T-helper 17 cell (primary cell): ENCODE measurements at regions not wholly inside any gene's neighbourhood (a gene's known extent, or its start where the extent isn't known, plus 50 kb on each side); places are given as distances from the start of the nearest gene placed in this dataset.

Experiments used
- ATAC-seq: fragments of 150-1000 bp; cut with Tn5 transposase; 2 replicates; pipeline ENCODE4 v1.10.0; 2021; ENCODE audit warnings: mild to moderate bottlenecking, moderate library complexity
- DNase-seq, 3 donors: peaks; one replicate each; pipeline versions ENCODE4 v3.0.0 to v3.0.0-alpha.2; 2020 to 2021
- H3K9me3 ChIP-seq: one replicate; pipeline ENCODE4 v1.7.0; 2013; ENCODE audit warnings: low read length, mild to moderate bottlenecking; ENCODE audit not compliant: control insufficient read depth, poor library complexity, severe bottlenecking
- H3K27ac Mint-ChIP-seq: one replicate; pipeline ENCODE4 v1.8.0; 2022; ENCODE audit warnings: mild to moderate bottlenecking, moderate library complexity, mixed read lengths
- H3K27me3 Mint-ChIP-seq: one replicate; pipeline ENCODE4 v1.8.0; 2022; ENCODE audit warnings: mixed read lengths
- H3K36me3 Mint-ChIP-seq: one replicate; pipeline ENCODE4 v1.8.0; 2022; ENCODE audit warnings: low read depth, mixed read lengths
- H3K4me1 Mint-ChIP-seq: one replicate; pipeline ENCODE4 v1.8.0; 2022; ENCODE audit warnings: mild to moderate bottlenecking, mixed read lengths
- H3K4me3 Mint-ChIP-seq: one replicate; pipeline ENCODE4 v1.8.0; 2022; ENCODE audit warnings: mild to moderate bottlenecking, moderate library complexity, mixed read lengths

GRCh38 chr13:32940601-32941000 lies 75.6 kb upstream of the KL start:
- Mint-ChIP-seq H3K36me3 (no peaks in the 10 kb centered on the region), H3K4me1 (no peaks in the 10 kb centered on the region), H3K27ac (no peak overlapping the region), H3K4me3 (no peak overlapping the region), H3K27me3 (peaks cover 26% of the 10 kb centered on the region)
- ATAC-seq (no peak), DNase-seq (no peak)
- no peaks in the 10 kb centered on the region for H3K9me3 ChIP-seq

GRCh38 chr13:32941368-32941767 lies 74.9 kb upstream of the KL start:
- Mint-ChIP-seq H3K36me3 (no peaks in the 10 kb centered on the region), H3K27me3 (peaks cover 18% of the 10 kb centered on the region), H3K4me1 (no peaks in the 10 kb centered on the region), H3K27ac (no peak overlapping the region), H3K4me3 (no peak overlapping the region)
- H3K9me3 ChIP-seq = no peaks in the 10 kb centered on the region
- DNase-seq (no peak), ATAC-seq (no peak)

GRCh38 chr13:32946558-32946957 lies 69.7 kb upstream of the KL start:
- H3K4me1 Mint-ChIP-seq = no peaks in the 10 kb centered on the region
- no peaks in the 10 kb centered on the region for H3K9me3 ChIP-seq
- H3K36me3 Mint-ChIP-seq = no peaks in the 10 kb centered on the region
- no peak overlapping the region for H3K4me3 Mint-ChIP-seq
- no peak overlapping the region for H3K27ac Mint-ChIP-seq
- H3K27me3 Mint-ChIP-seq = peaks cover 4% of the 10 kb centered on the region
- DNase-seq (no peak), ATAC-seq (no peak)

- no peak overlapping the region for H3K27ac Mint-ChIP-seq
- no peak overlapping the region for H3K4me3 Mint-ChIP-seq
- no peaks in the 10 kb centered on the region for H3K36me3 Mint-ChIP-seq
- no peaks in the 10 kb centered on the region for H3K9me3 ChIP-seq
- H3K27me3 Mint-ChIP-seq = peaks cover 5% of the 10 kb centered on the region
- H3K4me1 Mint-ChIP-seq = no peaks in the 10 kb centered on the region
- no peak for ATAC-seq
- DNase-seq = no peak
These were observed 68.6 kb upstream of the KL start for GRCh38 chr13:32947411-32948276.

GRCh38 chr13:32949820-32950219 lies 66.4 kb upstream of the KL start:
- Mint-ChIP-seq H3K4me3 (no peak overlapping the region), H3K27me3 (peaks cover 11% of the 10 kb centered on the region), H3K4me1 (no peaks in the 10 kb centered on the region), H3K36me3 (no peaks in the 10 kb centered on the region), H3K27ac (no peak overlapping the region)
- H3K9me3 ChIP-seq = no peaks in the 10 kb centered on the region
- no peak for DNase-seq
- ATAC-seq = no peak

GRCh38 chr13:32951580-32951979 lies 64.6 kb upstream of the KL start:
- peaks cover 11% of the 10 kb centered on the region for H3K27me3 Mint-ChIP-seq
- no peak overlapping the region for H3K4me3 Mint-ChIP-seq
- no peak for DNase-seq
- H3K9me3 ChIP-seq = no peaks in the 10 kb centered on the region
- no peak overlapping the region for H3K27ac Mint-ChIP-seq
- no peak for ATAC-seq
- no peaks in the 10 kb centered on the region for H3K4me1 Mint-ChIP-seq
- no peaks in the 10 kb centered on the region for H3K36me3 Mint-ChIP-seq

GRCh38 chr13:32955881-32956594 lies 60.2 kb upstream of the KL start:
- Mint-ChIP-seq H3K4me3 (no peak overlapping the region), H3K4me1 (no peaks in the 10 kb centered on the region), H3K27me3 (peaks cover 16% of the 10 kb centered on the region), H3K27ac (no peak overlapping the region), H3K36me3 (no peaks in the 10 kb centered on the region)
- ATAC-seq (no peak), DNase-seq (no peak)
- no peaks in the 10 kb centered on the region for H3K9me3 ChIP-seq

GRCh38 chr13:32956595-32956933 lies 59.7 kb upstream of the KL start:
- Mint-ChIP-seq H3K27me3 (peaks cover 16% of the 10 kb centered on the region), H3K27ac (no peak overlapping the region), H3K4me3 (no peak overlapping the region), H3K4me1 (no peaks in the 10 kb centered on the region), H3K36me3 (no peaks in the 10 kb centered on the region)
- DNase-seq = no peak
- ATAC-seq = no peak
- H3K9me3 ChIP-seq = no peaks in the 10 kb centered on the region

GRCh38 chr13:32960626-32961025 lies 55.6 kb upstream of the KL start:
- Mint-ChIP-seq H3K27me3 (peaks cover 5% of the 10 kb centered on the region), H3K36me3 (no peaks in the 10 kb centered on the region), H3K4me1 (no peaks in the 10 kb centered on the region), H3K4me3 (no peak overlapping the region), H3K27ac (no peak overlapping the region)
- no peak for ATAC-seq
- no peak for DNase-seq
- H3K9me3 ChIP-seq = no peaks in the 10 kb centered on the region

- H3K9me3 ChIP-seq = no peaks in the 10 kb centered on the region
- no peak overlapping the region for H3K27ac Mint-ChIP-seq
- DNase-seq = no peak
- no peaks in the 10 kb centered on the region for H3K36me3 Mint-ChIP-seq
- H3K4me1 Mint-ChIP-seq = no peaks in the 10 kb centered on the region
- peaks cover 5% of the 10 kb centered on the region for H3K27me3 Mint-ChIP-seq
- ATAC-seq = no peak
- no peak overlapping the region for H3K4me3 Mint-ChIP-seq
These were observed 54.5 kb upstream of the KL start for GRCh38 chr13:32961724-32962123.

GRCh38 chr13:32962342-32962741 lies 53.9 kb upstream of the KL start:
- Mint-ChIP-seq H3K4me1 (no peaks in the 10 kb centered on the region), H3K27ac (no peak overlapping the region), H3K27me3 (peaks cover 2% of the 10 kb centered on the region), H3K4me3 (no peak overlapping the region), H3K36me3 (no peaks in the 10 kb centered on the region)
- H3K9me3 ChIP-seq = no peaks in the 10 kb centered on the region
- DNase-seq = no peak
- ATAC-seq = no peak

- H3K27me3 Mint-ChIP-seq = peaks cover 5% of the 10 kb centered on the region
- no peak overlapping the region for H3K27ac Mint-ChIP-seq
- no peaks in the 10 kb centered on the region for H3K36me3 Mint-ChIP-seq
- H3K4me3 Mint-ChIP-seq = no peak overlapping the region
- no peaks in the 10 kb centered on the region for H3K9me3 ChIP-seq
- no peaks in the 10 kb centered on the region for H3K4me1 Mint-ChIP-seq
- no peak for DNase-seq
- ATAC-seq = no peak
These were observed 51.2 kb upstream of the KL start for GRCh38 chr13:32964987-32965386.
